ENCODE measurements at regions not wholly inside any gene's neighbourhood (a gene's known extent, or its start where the extent isn't known, plus 50 kb on each side); places are given as distances from the start of the nearest gene placed in this dataset.

- ChIA-PET CTCF (interaction anchor here (0.7 to 1.1 kb wide), 2 partner anchors 12 to 99 kb away, joined by 3 to 4 read pairs; no protein-coding TSS in a partner anchor), POLR2A (no interaction called here)
- Mint-ChIP-seq H3K4me3 (no peak overlapping the region), H3K9me3 (no peaks in the 10 kb centered on the region), H3K36me3 (ENCODE audit: low read depth) (no peaks in the 10 kb centered on the region), H3K4me1 (ENCODE audit: low read depth) (no peaks in the 10 kb centered on the region), H3K27ac (no peak overlapping the region), H3K27me3 (peaks cover 3% of the 10 kb centered on the region)
- no peak for TF ChIP-seq CTCF (IDR thresholded peaks at IDR 0.05)
- ATAC-seq (no peak), DNase-seq (no peak)
- intact Hi-C loops (cut with micrococcal nuclease), result no loop called here
These were observed 56.5 kb upstream of the ACSL3 start for GRCh38 chr2:222804351-222804750.

GRCh38 chr2:222805591-222806304, 55.1 kb upstream of the ACSL3 start:
- no peaks in the 10 kb centered on the region for H3K4me1 Mint-ChIP-seq (ENCODE audit: low read depth)
- TF ChIP-seq CTCF (IDR thresholded peaks at IDR 0.05), result no peak
- no peak overlapping the region for H3K27ac Mint-ChIP-seq
- ChIA-PET POLR2A (no interaction called here), CTCF (interaction anchor here (0.9 kb wide), 1 partner anchor 9 kb away, joined by 3 read pairs; no protein-coding TSS in a partner anchor)
- DNase-seq, result no peak
- no peak overlapping the region for H3K4me3 Mint-ChIP-seq
- intact Hi-C loops (cut with micrococcal nuclease), result no loop called here
- H3K36me3 Mint-ChIP-seq (ENCODE audit: low read depth), result no peaks in the 10 kb centered on the region
- peak; percentile 30 for ATAC-seq
- peaks cover 3% of the 10 kb centered on the region for H3K27me3 Mint-ChIP-seq
- H3K9me3 Mint-ChIP-seq, result no peaks in the 10 kb centered on the region

GRCh38 chr2:222806526-222807137, 54.2 kb upstream of the ACSL3 start:
- no peak for TF ChIP-seq CTCF (IDR thresholded peaks at IDR 0.05)
- peaks cover 3% of the 10 kb centered on the region for H3K27me3 Mint-ChIP-seq
- no peaks in the 10 kb centered on the region for H3K36me3 Mint-ChIP-seq (ENCODE audit: low read depth)
- intact Hi-C loops (cut with micrococcal nuclease), result no loop called here
- ATAC-seq (no peak), DNase-seq (no peak)
- H3K9me3 Mint-ChIP-seq, result no peaks in the 10 kb centered on the region
- ChIA-PET POLR2A (no interaction called here), CTCF (no interaction called here)
- no peak overlapping the region for H3K4me3 Mint-ChIP-seq
- no peaks in the 10 kb centered on the region for H3K4me1 Mint-ChIP-seq (ENCODE audit: low read depth)
- H3K27ac Mint-ChIP-seq, result no peak overlapping the region

GRCh38 chr2:222807431-222807830, 53.4 kb upstream of the ACSL3 start:
- H3K36me3 Mint-ChIP-seq (ENCODE audit: low read depth), result no peaks in the 10 kb centered on the region
- CTCF ChIA-PET, result interaction anchor here (1.2 kb wide), 3 partner anchors 11 to 72 kb away, joined by 3 read pairs; no protein-coding TSS in a partner anchor
- no peak for ATAC-seq
- intact Hi-C loops (cut with micrococcal nuclease), result no loop called here
- POLR2A ChIA-PET, result interaction anchor here (0.5 kb wide), 1 partner anchor 45 kb away, joined by 4 read pairs; no protein-coding TSS in a partner anchor
- peaks cover 4% of the 10 kb centered on the region for H3K4me1 Mint-ChIP-seq (ENCODE audit: low read depth)
- peaks cover 3% of the 10 kb centered on the region for H3K27me3 Mint-ChIP-seq
- H3K27ac Mint-ChIP-seq, result no peak overlapping the region
- no peak overlapping the region for H3K4me3 Mint-ChIP-seq
- no peak for TF ChIP-seq CTCF (IDR thresholded peaks at IDR 0.05)
- H3K9me3 Mint-ChIP-seq, result no peaks in the 10 kb centered on the region
- no peak for DNase-seq

- Mint-ChIP-seq H3K9me3 (no peaks in the 10 kb centered on the region), H3K36me3 (ENCODE audit: low read depth) (no peaks in the 10 kb centered on the region), H3K27me3 (peaks cover 3% of the 10 kb centered on the region), H3K4me3 (no peak overlapping the region), H3K4me1 (ENCODE audit: low read depth) (peaks cover 21% of the 10 kb centered on the region), H3K27ac (no peak overlapping the region)
- POLR2A ChIA-PET, result no interaction called here
- ATAC-seq, result no peak
- TF ChIP-seq CTCF (IDR thresholded peaks at IDR 0.05), result no peak
- CTCF ChIA-PET, result no interaction called here
- no peak for DNase-seq
- intact Hi-C loops (cut with micrococcal nuclease), result no loop called here
These were observed 51.3 kb upstream of the ACSL3 start for GRCh38 chr2:222809582-222809981.
